ENCODE measurements at regions not wholly inside any gene's neighbourhood (a gene's known extent, or its start where the extent isn't known, plus 50 kb on each side); places are given as distances from the start of the nearest gene placed in this dataset.

GRCh38 chr16:86882586-86883280 is 304.4 kb downstream of the FOXL1 start:
- H3K36me3 ChIP-seq (ENCODE audit: low read depth, missing control alignments), result no peaks in the 10 kb centered on the region
- peak; percentile 38 for DNase-seq
- WGBS, 2 donors, result 62 to 66% methylated on average over 6 of the region's 6 CpGs
- no peaks in the 10 kb centered on the region for H3K27me3 ChIP-seq
- intact Hi-C loops (cut with DNase I; ENCODE audit: low total_unique reads), result no loop called here
- H3K9me3 ChIP-seq, result no peaks in the 10 kb centered on the region
- no peak overlapping the region for H3K4me3 ChIP-seq
- H3K4me1 ChIP-seq, result peaks cover 7% of the 10 kb centered on the region
- TF ChIP-seq POLR2A (IDR thresholded peaks at IDR 0.05) (no peak), CTCF (IDR thresholded peaks at IDR 0.05) (no peak)
- H3K27ac ChIP-seq, result no peak overlapping the region

GRCh38 chr16:86883583-86884389 is 305.4 kb downstream of the FOXL1 start:
- 73 to 74% methylated on average over 7 to 13 of the region's 14 CpGs for WGBS, 2 donors
- DNase-seq, result no peak
- no peak for TF ChIP-seq CTCF (IDR thresholded peaks at IDR 0.05)
- TF ChIP-seq POLR2A (IDR thresholded peaks at IDR 0.05), result no peak
- Histone ChIP-seq H3K9me3 (no peaks in the 10 kb centered on the region), H3K4me3 (no peak overlapping the region), H3K27ac (no peak overlapping the region), H3K27me3 (no peaks in the 10 kb centered on the region), H3K36me3 (ENCODE audit: low read depth, missing control alignments) (no peaks in the 10 kb centered on the region), H3K4me1 (peaks cover 7% of the 10 kb centered on the region)
- intact Hi-C loops (cut with DNase I; ENCODE audit: low total_unique reads), result no loop called here

GRCh38 chr16:86884390-86884650 is 306.0 kb downstream of the FOXL1 start:
- WGBS, 2 donors, result 70 to 75% methylated on average over 4 of the region's 4 CpGs
- no peak for DNase-seq
- H3K36me3 ChIP-seq (ENCODE audit: low read depth, missing control alignments), result no peaks in the 10 kb centered on the region
- peaks cover 7% of the 10 kb centered on the region for H3K4me1 ChIP-seq
- no peak for TF ChIP-seq CTCF (IDR thresholded peaks at IDR 0.05)
- no peak for TF ChIP-seq POLR2A (IDR thresholded peaks at IDR 0.05)
- H3K27me3 ChIP-seq, result no peaks in the 10 kb centered on the region
- H3K9me3 ChIP-seq, result no peaks in the 10 kb centered on the region
- no peak overlapping the region for H3K27ac ChIP-seq
- no peak overlapping the region for H3K4me3 ChIP-seq
- intact Hi-C loops (cut with DNase I; ENCODE audit: low total_unique reads), result no loop called here

GRCh38 chr16:86885139-86885538 is 306.8 kb downstream of the FOXL1 start:
- Histone ChIP-seq H3K4me3 (no peak overlapping the region), H3K4me1 (peaks cover 7% of the 10 kb centered on the region), H3K36me3 (ENCODE audit: low read depth, missing control alignments) (no peaks in the 10 kb centered on the region), H3K27ac (no peak overlapping the region), H3K9me3 (no peaks in the 10 kb centered on the region), H3K27me3 (no peaks in the 10 kb centered on the region)
- intact Hi-C loops (cut with DNase I; ENCODE audit: low total_unique reads), result no loop called here
- no peak for DNase-seq
- WGBS, 2 donors, result 78% methylated on average over 6 of the region's 6 CpGs
- TF ChIP-seq POLR2A (IDR thresholded peaks at IDR 0.05), result no peak
- TF ChIP-seq CTCF (IDR thresholded peaks at IDR 0.05), result no peak

GRCh38 chr16:86886651-86887050 is 308.3 kb downstream of the FOXL1 start:
- no peak overlapping the region for H3K27ac ChIP-seq
- H3K9me3 ChIP-seq, result no peaks in the 10 kb centered on the region
- intact Hi-C loops (cut with DNase I; ENCODE audit: low total_unique reads), result no loop called here
- 69 to 84% methylated on average over 1 of the region's 1 CpG for WGBS, 2 donors
- no peak for DNase-seq
- TF ChIP-seq POLR2A (IDR thresholded peaks at IDR 0.05), result no peak
- no peak for TF ChIP-seq CTCF (IDR thresholded peaks at IDR 0.05)
- H3K27me3 ChIP-seq, result no peaks in the 10 kb centered on the region
- H3K4me3 ChIP-seq, result no peak overlapping the region
- H3K4me1 ChIP-seq, result peaks cover 7% of the 10 kb centered on the region
- no peaks in the 10 kb centered on the region for H3K36me3 ChIP-seq (ENCODE audit: low read depth, missing control alignments)
